Motor neuron (in vitro differentiated cells): ENCODE measurements at regions not wholly inside any gene's neighbourhood (a gene's known extent, or its start where the extent isn't known, plus 50 kb on each side); places are given as distances from the start of the nearest gene placed in this dataset.

ENCODE experiments used
- ATAC-seq, 8 experiments: fragments of 200-7000 bp; cut with Tn5 transposase; replicated peaks in 6 of 8; 2 replicates each; pipeline ENCODE4 v1.8.0; 2021; ENCODE audit warnings: mild to moderate bottlenecking in 8 of 8, moderate library complexity in 8 of 8
- H3K27ac ChIP-seq, 2 donors: fragments of 250-450 bp; sonication (Bioruptor Pico); 2 replicates each; pipeline ENCODE4 v1.9.0; 2021; ENCODE audit warnings: antibody characterized with exemption in 2 of 2, mild to moderate bottlenecking in 2 of 2, moderate library complexity in 1 of 2
- H3K4me1 ChIP-seq, 2 donors: fragments of 250-450 bp; sonication (Bioruptor Pico); replicated peaks in 1 of 2; 2 replicates each; pipeline ENCODE4 v1.6.1; 2021; ENCODE audit warnings: antibody characterized with exemption in 2 of 2, mild to moderate bottlenecking in 2 of 2, moderate library complexity in 1 of 2
- H3K4me3 ChIP-seq, 5 donors: fragments of 250-450 bp; sonication (Bioruptor Pico); 2 replicates each; pipeline ENCODE4 v1.9.0; 2021; ENCODE audit warnings: antibody characterized with exemption in 5 of 5, mild to moderate bottlenecking in 5 of 5, moderate library complexity in 4 of 5
- WGBS, 10 experiments: fragments of 450-650 bp; shearing (Covaris generic); methylation state at CpG; one replicate each; pipeline ENCODE4 v1.0.0; 2022; 5-methylcytosine and 5-hydroxymethylcytosine counted together
- in situ Hi-C, 9 experiments: fragments of 400-800 bp; cut with MboI; loops; one replicate each; pipeline ENCODE4 v1.15.0; 2021; ENCODE audit warnings: low sequenced_read_pairs in 9 of 9, low pct_unique_long_range_greater_than_20kb in 2 of 9; ENCODE audit not compliant: unreplicated experiment in 9 of 9

DNA sequence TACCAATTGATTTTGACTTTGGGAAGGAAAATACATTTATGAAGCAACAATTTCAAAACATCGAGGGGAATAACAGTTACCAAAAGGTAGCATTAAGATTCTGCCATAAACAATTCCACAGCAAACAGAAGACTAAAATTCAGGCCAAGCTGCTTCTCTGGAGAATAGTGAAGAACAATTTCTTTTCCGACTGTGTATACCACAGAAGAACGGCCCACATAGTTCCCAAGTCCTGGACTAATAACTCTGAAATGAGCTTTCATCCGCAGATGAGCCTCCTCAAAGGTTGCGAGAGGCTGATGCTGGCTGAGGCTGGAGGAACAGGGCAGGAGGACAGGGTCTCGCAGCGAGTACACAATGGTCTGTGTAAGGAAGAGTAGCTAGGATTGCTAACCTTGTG, 278.9 kb upstream of the TCF4 start:
- H3K27ac ChIP-seq, result no peak overlapping the region
- H3K4me1 ChIP-seq, result peaks cover 3 to 7% of the 10 kb centered on the region in 2 donors
- in situ Hi-C loops, result no loop called here
- no peak overlapping the region for H3K4me3 ChIP-seq
- WGBS, 10 experiments, result 46 to 100% (median 90%) methylated on average over 1 to 7 of the region's 7 CpGs
- no peak for ATAC-seq

DNA sequence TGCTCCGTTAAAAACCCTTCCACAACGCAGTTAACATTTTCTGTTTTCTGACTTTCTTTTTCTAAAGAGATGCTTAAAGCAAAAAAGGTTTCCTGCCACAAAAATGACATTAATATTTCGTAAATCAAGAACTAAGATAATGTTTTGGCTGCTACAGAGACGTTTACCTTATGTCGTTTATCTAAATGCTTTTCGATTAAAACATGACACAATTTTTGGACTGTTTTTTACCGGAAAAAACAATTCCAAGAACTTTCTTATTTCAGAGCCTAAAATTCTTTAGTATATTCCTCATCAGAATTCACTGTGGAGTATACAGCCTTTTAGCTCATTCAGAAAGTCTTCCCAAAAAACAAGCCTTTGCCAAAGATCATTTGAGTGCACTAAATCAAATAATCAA, 278.0 kb upstream of the TCF4 start:
- Histone ChIP-seq H3K4me1 (peaks cover 3 to 7% of the 10 kb centered on the region in 2 donors), H3K4me3 (no peak overlapping the region), H3K27ac (no peak overlapping the region)
- no peak for ATAC-seq
- 12 to 96% (median 76%) methylated on average over 5 to 7 of the region's 7 CpGs for WGBS, 10 experiments
- in situ Hi-C loops, result no loop called here

- WGBS, 10 experiments, result 0 to 54% (median 11%) methylated on average over 1 of the region's 1 CpG; no CpG with 5 or more reads in 1 of the 10 experiments
- no peak overlapping the region for H3K4me3 ChIP-seq
- in situ Hi-C loops, result no loop called here
- no peak for ATAC-seq
- no peak overlapping the region for H3K27ac ChIP-seq
- peaks cover 3 to 7% of the 10 kb centered on the region in 2 donors for H3K4me1 ChIP-seq
Observed at GRCh38 chr18:55864281-55864680, 276.3 kb upstream of the TCF4 start.

- in situ Hi-C loops, result no loop called here
- no peak overlapping the region for H3K4me3 ChIP-seq
- whole genome bisulfite sequencing, 10 experiments, result 0 to 87% (median 54%) methylated on average over 4 to 7 of the region's 7 CpGs
- no peak overlapping the region for H3K27ac ChIP-seq
- H3K4me1 ChIP-seq, result peaks cover 3 to 7% of the 10 kb centered on the region in 2 donors
- ATAC-seq, result peak in 7 of 8 experiments; percentile 39 to 95 (median 45)
Observed at GRCh38 chr18:55863876-55864275, 275.9 kb upstream of the TCF4 start.

DNA sequence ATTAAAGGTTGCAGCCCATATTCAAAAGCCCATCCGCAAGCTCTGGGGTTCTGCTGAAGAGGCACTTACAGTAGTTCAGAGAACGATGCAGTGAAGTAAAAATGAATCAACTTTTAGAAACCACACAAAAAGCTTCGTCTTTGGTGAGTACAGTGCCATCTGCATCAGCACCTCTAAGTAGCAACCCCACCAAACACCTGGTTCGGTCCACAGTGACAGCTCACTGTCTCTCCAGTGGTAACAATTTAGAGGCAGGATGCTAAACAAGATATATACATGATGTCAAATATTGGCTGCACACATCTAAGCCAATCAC, 275.4 kb upstream of the TCF4 start:
- 8 to 100% (median 80%) methylated on average over 1 to 4 of the region's 4 CpGs; no CpG with 5 or more reads in 3 of the 10 experiments for WGBS, 10 experiments
- Histone ChIP-seq H3K27ac (no peak overlapping the region), H3K4me1 (peaks cover 3 to 12% of the 10 kb centered on the region in 2 donors), H3K4me3 (no peak overlapping the region)
- ATAC-seq, result peak in 4 of 8 experiments; percentile 8 to 45 (median 16)
- in situ Hi-C loops, result no loop called here

- in situ Hi-C loops, result no loop called here
- 9 to 99% (median 89%) methylated on average over 1 to 20 of the region's 20 CpGs for WGBS, 10 experiments
- Histone ChIP-seq H3K4me1 (peaks cover 3 to 14% of the 10 kb centered on the region in 2 donors), H3K4me3 (no peak overlapping the region), H3K27ac (no peak overlapping the region)
- peak in 1 of 8 experiments; percentile 3 for ATAC-seq
Observed at GRCh38 chr18:55862693-55863390, 274.9 kb upstream of the TCF4 start.

DNA sequence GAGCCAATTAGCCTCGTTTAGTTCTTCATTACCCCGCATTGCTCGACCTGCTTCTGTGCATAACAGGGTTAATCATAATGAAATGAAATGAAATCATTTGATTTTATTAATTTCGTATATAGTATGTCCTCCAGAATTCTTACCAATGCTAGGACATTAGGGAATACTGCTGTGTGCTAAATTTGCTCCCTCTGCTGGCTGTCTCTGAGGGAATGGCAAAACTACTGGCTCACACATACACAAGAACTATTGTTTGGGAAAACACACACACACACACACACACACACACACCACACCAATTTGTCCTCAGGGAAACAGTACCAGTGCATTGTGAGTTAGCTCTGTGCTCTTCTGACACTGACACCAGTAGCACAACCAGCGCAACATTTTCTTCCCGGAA, 273.3 kb upstream of the TCF4 start:
- in situ Hi-C loops, result no loop called here
- Histone ChIP-seq H3K4me1 (peaks cover 3 to 14% of the 10 kb centered on the region in 2 donors), H3K27ac (no peak overlapping the region), H3K4me3 (no peak overlapping the region)
- peak in 2 of 8 experiments; percentile 10 to 15 for ATAC-seq
- 4 to 100% (median 74%) methylated on average over 2 to 6 of the region's 6 CpGs; no CpG with 5 or more reads in 2 of the 10 experiments for WGBS, 10 experiments

GRCh38 chr18:55858661-55859515, 270.9 kb upstream of the TCF4 start:
- in situ Hi-C loops, result no loop called here
- no peak overlapping the region for H3K27ac ChIP-seq
- H3K4me3 ChIP-seq, result no peak overlapping the region
- WGBS, 10 experiments, result 0 to 93% (median 81%) methylated on average over 2 to 16 of the region's 17 CpGs; no CpG with 5 or more reads in 1 of the 10 experiments
- H3K4me1 ChIP-seq, result peaks cover 1 to 7% of the 10 kb centered on the region in 2 donors
- ATAC-seq, result peak in 3 of 8 experiments; percentile 65 to 81 (median 76)

- no peak for ATAC-seq
- Histone ChIP-seq H3K4me3 (no peak overlapping the region), H3K4me1 (peaks cover 0 to 7% of the 10 kb centered on the region in 2 donors), H3K27ac (no peak overlapping the region)
- WGBS, 10 experiments, result 47 to 100% (median 90%) methylated on average over 2 to 7 of the region's 7 CpGs; no CpG with 5 or more reads in 2 of the 10 experiments
- in situ Hi-C loops, result no loop called here
Observed at GRCh38 chr18:55857956-55858355, 270.0 kb upstream of the TCF4 start.

GRCh38 chr18:55857409-55857808, 269.4 kb upstream of the TCF4 start:
- in situ Hi-C loops, result no loop called here
- no peak overlapping the region for H3K4me3 ChIP-seq
- ATAC-seq, result no peak
- H3K27ac ChIP-seq, result no peak overlapping the region
- H3K4me1 ChIP-seq, result peaks cover 0 to 7% of the 10 kb centered on the region in 2 donors
- 17 to 100% (median 78%) methylated on average over 1 to 2 of the region's 2 CpGs for WGBS, 10 experiments

- ATAC-seq, result no peak
- no peak overlapping the region for H3K27ac ChIP-seq
- in situ Hi-C loops, result no loop called here
Observed at GRCh38 chr18:55856679-55857078, 268.7 kb upstream of the TCF4 start.

GRCh38 chr18:55856229-55856628, 268.2 kb upstream of the TCF4 start:
- H3K4me3 ChIP-seq, result no peak overlapping the region
- 7 to 100% (median 78%) methylated on average over 1 to 2 of the region's 2 CpGs; no CpG with 5 or more reads in 2 of the 10 experiments for WGBS, 10 experiments
- in situ Hi-C loops, result no loop called here
- ATAC-seq, result peak in 3 of 8 experiments; percentile 33 to 65 (median 41)
- no peak overlapping the region for H3K27ac ChIP-seq
- H3K4me1 ChIP-seq, result peaks cover 0 to 7% of the 10 kb centered on the region in 2 donors

More at GRCh38 chr18:55856679-55857078, 268.7 kb upstream of the TCF4 start:
- H3K4me3 ChIP-seq, result no peak overlapping the region
- H3K4me1 ChIP-seq, result peaks cover 0 to 7% of the 10 kb centered on the region in 2 donors

GRCh38 chr18:55853268-55853667, 265.3 kb upstream of the TCF4 start:
- in situ Hi-C loops, result no loop called here
- Histone ChIP-seq H3K4me1 (peaks cover 0 to 1% of the 10 kb centered on the region in 2 donors), H3K4me3 (no peak overlapping the region), H3K27ac (no peak overlapping the region)
- ATAC-seq, result no peak
- 0 to 100% (median 83%) methylated on average over 1 to 3 of the region's 3 CpGs; no CpG with 5 or more reads in 1 of the 10 experiments for WGBS, 10 experiments
